ENCODE measurements at regions not wholly inside any gene's neighbourhood (a gene's known extent, or its start where the extent isn't known, plus 50 kb on each side); places are given as distances from the start of the nearest gene placed in this dataset.
"Not testable (repeated sequence)": the region's sequence is repeated elsewhere in the genome, so short reads cannot be mapped to it uniquely, and the experiment has no call there.

GRCh38 chr1:197985351-197985750 is 68.2 kb downstream of the LHX9 start:
- 58 to 69% (median 67%) methylated on average over 4 of the region's 4 CpGs for WGBS, 3 donors
- Histone ChIP-seq H3K36me3 (ENCODE audit: insufficient read depth in 1 of 2, low read depth in 1 of 2) (no peaks in the 10 kb centered on the region), H3K4me1 (no peaks in the 10 kb centered on the region), H3K9me3 (no peaks in the 10 kb centered on the region), H3K27ac (no peak overlapping the region), H3K4me3 (no peak overlapping the region), H3K27me3 (ENCODE audit: insufficient read depth in 3 of 3, low read length in 2 of 3) (no peaks in the 10 kb centered on the region)
- DNase-seq (no peak), ATAC-seq (no peak)
- intact Hi-C loops (cut with DNase I): no loop called here
- no peak for TF ChIP-seq CTCF (IDR thresholded peaks at IDR 0.05)

- intact Hi-C loops (cut with DNase I): no loop called here
- WGBS, 3 donors: 80 to 90% (median 87%) methylated on average over 3 of the region's 3 CpGs
- H3K36me3 ChIP-seq (ENCODE audit: insufficient read depth in 1 of 2, low read depth in 1 of 2): no peaks in the 10 kb centered on the region
- TF ChIP-seq CTCF (IDR thresholded peaks at IDR 0.05): no peak
- ATAC-seq (no peak), DNase-seq (no peak)
- H3K4me3 ChIP-seq: no peak overlapping the region
- no peak overlapping the region for H3K27ac ChIP-seq
- H3K9me3 ChIP-seq: no peaks in the 10 kb centered on the region
- H3K27me3 ChIP-seq (ENCODE audit: insufficient read depth in 3 of 3, low read length in 2 of 3): no peaks in the 10 kb centered on the region
- H3K4me1 ChIP-seq: no peaks in the 10 kb centered on the region
These were observed 69.6 kb downstream of the LHX9 start for GRCh38 chr1:197986817-197987216.

DNA sequence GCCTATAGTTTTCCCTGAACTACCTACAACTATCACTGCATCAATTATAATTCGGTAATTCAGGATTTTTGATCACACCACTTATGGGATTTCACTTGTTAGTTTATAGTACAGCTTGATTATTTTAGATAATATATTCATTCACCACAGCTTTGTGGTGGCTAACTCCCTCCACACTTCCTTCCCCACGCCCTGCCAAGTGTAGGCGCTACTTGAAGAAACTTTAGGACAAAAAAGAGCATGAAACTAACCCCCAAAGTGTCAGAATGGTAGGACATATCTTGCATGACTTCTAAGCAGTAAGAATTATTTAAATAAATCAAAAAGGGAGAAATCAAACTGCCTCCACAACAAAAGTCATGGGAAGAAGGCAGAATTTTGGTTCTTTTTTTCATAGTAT is 70.1 kb downstream of the LHX9 start:
- no peak for TF ChIP-seq CTCF (IDR thresholded peaks at IDR 0.05)
- no peak for DNase-seq
- ATAC-seq: no peak
- no peaks in the 10 kb centered on the region for H3K4me1 ChIP-seq
- H3K27ac ChIP-seq: no peak overlapping the region
- H3K36me3 ChIP-seq (ENCODE audit: insufficient read depth in 1 of 2, low read depth in 1 of 2): no peaks in the 10 kb centered on the region
- no peak overlapping the region for H3K4me3 ChIP-seq
- no peaks in the 10 kb centered on the region for H3K27me3 ChIP-seq (ENCODE audit: insufficient read depth in 3 of 3, low read length in 2 of 3)
- no peaks in the 10 kb centered on the region for H3K9me3 ChIP-seq
- intact Hi-C loops (cut with DNase I): no loop called here
- 81 to 93% (median 92%) methylated on average over 3 of the region's 3 CpGs for WGBS, 3 donors

GRCh38 chr1:197988581-197988980 is 71.4 kb downstream of the LHX9 start:
- H3K4me3 ChIP-seq; intact Hi-C loops (cut with DNase I); H3K4me1 ChIP-seq; H3K9me3 ChIP-seq; H3K27me3 ChIP-seq (ENCODE audit: insufficient read depth in 3 of 3, low read length in 2 of 3); H3K36me3 ChIP-seq (ENCODE audit: insufficient read depth in 1 of 2, low read depth in 1 of 2); DNase-seq; ATAC-seq; H3K27ac ChIP-seq: not testable (repeated sequence)
- WGBS, 3 donors: 97 to 98% (median 97%) methylated on average over 7 of the region's 7 CpGs

DNA sequence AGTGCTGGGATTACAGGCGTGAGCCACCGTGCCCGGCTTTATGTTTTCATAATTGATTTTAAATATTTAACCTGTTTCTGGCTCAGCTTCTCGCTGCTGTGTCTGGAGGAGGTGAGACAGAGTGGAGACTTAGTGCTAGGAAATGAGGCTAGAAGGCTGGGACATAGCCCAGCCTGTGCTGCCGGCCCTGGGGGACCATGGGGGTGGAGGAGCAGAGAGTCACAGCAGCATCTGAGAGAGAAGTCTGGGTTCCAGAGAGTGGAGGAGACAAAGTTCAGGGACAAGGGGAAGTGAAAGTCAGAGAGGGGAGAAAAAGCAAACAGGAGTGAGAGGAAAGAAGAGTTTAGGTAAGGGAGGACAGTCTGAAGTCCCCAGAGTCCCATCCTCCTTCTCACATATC is 71.9 kb downstream of the LHX9 start:
- Histone ChIP-seq H3K27me3 (ENCODE audit: insufficient read depth in 3 of 3, low read length in 2 of 3) (no peaks in the 10 kb centered on the region), H3K36me3 (ENCODE audit: insufficient read depth in 1 of 2, low read depth in 1 of 2) (no peaks in the 10 kb centered on the region), H3K9me3 (no peaks in the 10 kb centered on the region), H3K4me3 (no peak overlapping the region), H3K4me1 (no peaks in the 10 kb centered on the region), H3K27ac (no peak overlapping the region)
- DNase-seq (no peak), ATAC-seq (no peak)
- intact Hi-C loops (cut with DNase I): no loop called here
- TF ChIP-seq CTCF (IDR thresholded peaks at IDR 0.05): no peak
- 82 to 90% (median 83%) methylated on average over 5 of the region's 5 CpGs for WGBS, 3 donors
